ENCODE measurements at regions not wholly inside any gene's neighbourhood (a gene's known extent, or its start where the extent isn't known, plus 50 kb on each side); places are given as distances from the start of the nearest gene placed in this dataset.
"Not testable (repeated sequence)": the region's sequence is repeated elsewhere in the genome, so short reads cannot be mapped to it uniquely, and the experiment has no call there.

GRCh38 chr12:105510526-105510925, 180.0 kb downstream of the C12orf75 start (continued):
- no peak for TF ChIP-seq NKRF (conservative IDR thresholded peaks at IDR 0.05)

- POLR2A ChIA-PET; DNase-seq (ENCODE audit: low read depth, low spot score): not testable (repeated sequence)
These were observed 182.4 kb downstream of the C12orf75 start for GRCh38 chr12:105512861-105513260.

GRCh38 chr12:105522166-105522825, 191.8 kb downstream of the C12orf75 start:
- Histone ChIP-seq H3K9me3 (replicated peaks; ENCODE audit: control insufficient read depth, insufficient read depth, low read length) (no peaks in the 10 kb centered on the region), H3K36me3 (ENCODE audit: control insufficient read depth in 2 of 2, insufficient read depth in 2 of 2, low read length in 1 of 2) (no peaks in the 10 kb centered on the region), H3K27me3 (replicated peaks in 1 of 2; ENCODE audit: control insufficient read depth in 2 of 2, insufficient read depth in 2 of 2, low read length in 1 of 2) (no peaks in the 10 kb centered on the region), H3K27ac (ENCODE audit: control insufficient read depth, insufficient read depth) (no peak overlapping the region), H3K9ac (ENCODE audit: control insufficient read depth, insufficient read depth, low read length) (no peak overlapping the region), H3K4me3 (no peak overlapping the region), H3K4me2 (ENCODE audit: control insufficient read depth, insufficient read depth) (no peak overlapping the region), H3K79me2 (ENCODE audit: control insufficient read depth, insufficient read depth, low read length) (no peaks in the 10 kb centered on the region), H3K4me1 (ENCODE audit: control insufficient read depth, insufficient read depth, low read length) (no peaks in the 10 kb centered on the region), H2AFZ (ENCODE audit: control insufficient read depth, low read depth, low read length) (no peak overlapping the region), H4K20me1 (ENCODE audit: control insufficient read depth, insufficient read depth) (no peaks in the 10 kb centered on the region)
- RAD21 ChIA-PET (ENCODE audit: unreplicated experiment), result no interaction called here
- FAIRE-seq, result no peak
- SMC1A ChIA-PET (ENCODE audit: uncharacterized antibody, unreplicated experiment), result no interaction called here
- POLR2A ChIA-PET, result no interaction called here
- BruUV-seq (replicated peaks), result no TSS peak
- no peak for ATAC-seq
- WGBS (ENCODE audit: insufficient coverage, insufficient replicate concordance, low lambda C conversion rate, missing lambda C conversion rate), result 14% methylated on average over 4 of the region's 4 CpGs
- DNase-seq (ENCODE audit: low read depth, low spot score), result no peak
- in situ Hi-C loops (cut with MboI), result no loop called here
- intact Hi-C loops (cut with micrococcal nuclease; ENCODE audit: unreplicated experiment), result no loop called here
- CTCF ChIA-PET, result no interaction called here
- TF ChIP-seq BCLAF1 (IDR thresholded peaks at IDR 0.05) (no peak), RB1 (IDR thresholded peaks at IDR 0.05; ENCODE audit: borderline replicate concordance) (no peak), PRDM15 (CRISPR knock-in tag; IDR thresholded peaks at IDR 0.05) (no peak)

More at GRCh38 chr12:105512861-105513260, 182.4 kb downstream of the C12orf75 start:
- H3K27me3 ChIP-seq (replicated peaks in 1 of 2; ENCODE audit: control insufficient read depth in 2 of 2, insufficient read depth in 2 of 2, low read length in 1 of 2); H3K36me3 ChIP-seq (ENCODE audit: control insufficient read depth in 2 of 2, insufficient read depth in 2 of 2, low read length in 1 of 2); H3K9ac ChIP-seq (ENCODE audit: control insufficient read depth, insufficient read depth, low read length); RAD21 ChIA-PET (ENCODE audit: unreplicated experiment); H3K79me2 ChIP-seq (ENCODE audit: control insufficient read depth, insufficient read depth, low read length); H3K9me3 ChIP-seq (replicated peaks; ENCODE audit: control insufficient read depth, insufficient read depth, low read length); SMC1A ChIA-PET (ENCODE audit: uncharacterized antibody, unreplicated experiment); in situ Hi-C loops (cut with MboI); H3K27ac ChIP-seq (ENCODE audit: control insufficient read depth, insufficient read depth); H4K20me1 ChIP-seq (ENCODE audit: control insufficient read depth, insufficient read depth); H3K4me2 ChIP-seq (ENCODE audit: control insufficient read depth, insufficient read depth); H3K4me3 ChIP-seq; CTCF ChIA-PET; intact Hi-C loops (cut with micrococcal nuclease; ENCODE audit: unreplicated experiment); H2AFZ ChIP-seq (ENCODE audit: control insufficient read depth, low read depth, low read length); H3K4me1 ChIP-seq (ENCODE audit: control insufficient read depth, insufficient read depth, low read length); FAIRE-seq; BruUV-seq (replicated peaks); ATAC-seq: not testable (repeated sequence)
- WGBS (ENCODE audit: insufficient coverage, insufficient replicate concordance, low lambda C conversion rate, missing lambda C conversion rate), result 7% methylated on average over 4 of the region's 4 CpGs
